ENCODE measurements at regions not wholly inside any gene's neighbourhood (a gene's known extent, or its start where the extent isn't known, plus 50 kb on each side); places are given as distances from the start of the nearest gene placed in this dataset.

DNA sequence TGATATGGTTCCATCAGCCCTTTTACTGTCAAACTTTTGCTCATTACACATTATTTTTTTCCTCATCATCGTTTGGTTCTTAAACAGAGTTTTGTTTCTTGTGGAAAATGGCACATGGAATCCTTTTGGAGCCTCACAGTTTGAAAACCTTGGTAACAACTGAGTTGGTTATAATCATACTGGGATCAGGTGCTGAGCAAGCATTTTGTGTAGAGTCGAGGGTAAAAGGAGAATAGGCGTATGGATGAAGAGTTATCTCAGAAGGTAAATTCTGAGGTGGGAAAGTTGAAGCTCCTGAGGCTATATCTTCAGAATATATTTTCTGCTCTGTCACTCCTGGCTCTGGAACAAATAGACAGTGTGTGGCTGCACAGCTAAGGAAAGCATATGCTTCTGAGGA, 274.0 kb upstream of the DSEL start:
- no peaks in the 10 kb centered on the region for H4K20me1 ChIP-seq (ENCODE audit: insufficient read depth)
- no peak overlapping the region for H2AFZ ChIP-seq (ENCODE audit: low read depth)
- no peak overlapping the region for H3K9ac ChIP-seq
- H3K36me3 ChIP-seq (ENCODE audit: insufficient read depth): no peaks in the 10 kb centered on the region
- H3K4me2 ChIP-seq: no peak overlapping the region
- H3K4me1 ChIP-seq (ENCODE audit: low read depth, poor library complexity, severe bottlenecking): no peaks in the 10 kb centered on the region
- H3K27ac ChIP-seq: no peak overlapping the region
- no peaks in the 10 kb centered on the region for H3K79me2 ChIP-seq (ENCODE audit: insufficient read depth, low read depth)
- no peak overlapping the region for H3K4me3 ChIP-seq (IDR thresholded peaks at IDR 0.05; ENCODE audit: insufficient read depth, low read depth, low read length)
- TF ChIP-seq, protein P1, sequence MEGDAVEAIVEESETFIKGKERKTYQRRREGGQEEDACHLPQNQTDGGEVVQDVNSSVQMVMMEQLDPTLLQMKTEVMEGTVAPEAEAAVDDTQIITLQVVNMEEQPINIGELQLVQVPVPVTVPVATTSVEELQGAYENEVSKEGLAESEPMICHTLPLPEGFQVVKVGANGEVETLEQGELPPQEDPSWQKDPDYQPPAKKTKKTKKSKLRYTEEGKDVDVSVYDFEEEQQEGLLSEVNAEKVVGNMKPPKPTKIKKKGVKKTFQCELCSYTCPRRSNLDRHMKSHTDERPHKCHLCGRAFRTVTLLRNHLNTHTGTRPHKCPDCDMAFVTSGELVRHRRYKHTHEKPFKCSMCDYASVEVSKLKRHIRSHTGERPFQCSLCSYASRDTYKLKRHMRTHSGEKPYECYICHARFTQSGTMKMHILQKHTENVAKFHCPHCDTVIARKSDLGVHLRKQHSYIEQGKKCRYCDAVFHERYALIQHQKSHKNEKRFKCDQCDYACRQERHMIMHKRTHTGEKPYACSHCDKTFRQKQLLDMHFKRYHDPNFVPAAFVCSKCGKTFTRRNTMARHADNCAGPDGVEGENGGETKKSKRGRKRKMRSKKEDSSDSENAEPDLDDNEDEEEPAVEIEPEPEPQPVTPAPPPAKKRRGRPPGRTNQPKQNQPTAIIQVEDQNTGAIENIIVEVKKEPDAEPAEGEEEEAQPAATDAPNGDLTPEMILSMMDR (conservative IDR thresholded peaks at IDR 0.05; ENCODE audit: low read depth, low read length): no peak
- no peaks in the 10 kb centered on the region for H3K27me3 ChIP-seq (ENCODE audit: insufficient read depth, low read depth)

DNA sequence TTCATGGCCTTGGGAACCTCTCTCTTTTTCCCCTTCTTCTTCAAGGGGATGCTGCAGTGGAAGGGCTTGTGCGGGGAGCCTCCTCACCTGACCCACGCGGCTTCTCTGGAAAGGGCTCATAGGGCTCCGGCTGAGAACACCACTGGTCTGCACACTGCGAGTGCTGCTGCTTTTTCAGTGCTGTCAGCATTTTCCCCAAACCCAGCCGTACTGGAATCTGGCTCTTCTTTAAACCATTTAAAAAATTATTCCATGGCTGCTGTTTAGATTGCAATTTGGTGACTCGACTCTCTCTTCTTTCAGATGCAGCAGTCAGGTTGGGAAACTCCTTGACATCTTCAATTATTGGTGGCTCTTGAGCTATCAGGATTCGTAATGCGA, 272.6 kb upstream of the DSEL start:
- Histone ChIP-seq H4K20me1 (ENCODE audit: insufficient read depth) (no peaks in the 10 kb centered on the region), H3K27ac (no peak overlapping the region), H3K27me3 (ENCODE audit: insufficient read depth, low read depth) (no peaks in the 10 kb centered on the region), H3K4me2 (no peak overlapping the region), H3K36me3 (ENCODE audit: insufficient read depth) (no peaks in the 10 kb centered on the region), H3K4me3 (IDR thresholded peaks at IDR 0.05; ENCODE audit: insufficient read depth, low read depth, low read length) (no peak overlapping the region), H3K4me1 (ENCODE audit: low read depth, poor library complexity, severe bottlenecking) (no peaks in the 10 kb centered on the region), H3K9ac (no peak overlapping the region), H2AFZ (ENCODE audit: low read depth) (no peak overlapping the region), H3K79me2 (ENCODE audit: insufficient read depth, low read depth) (no peaks in the 10 kb centered on the region)
- TF ChIP-seq, protein P1 (conservative IDR thresholded peaks at IDR 0.05; ENCODE audit: low read depth, low read length): no peak

DNA sequence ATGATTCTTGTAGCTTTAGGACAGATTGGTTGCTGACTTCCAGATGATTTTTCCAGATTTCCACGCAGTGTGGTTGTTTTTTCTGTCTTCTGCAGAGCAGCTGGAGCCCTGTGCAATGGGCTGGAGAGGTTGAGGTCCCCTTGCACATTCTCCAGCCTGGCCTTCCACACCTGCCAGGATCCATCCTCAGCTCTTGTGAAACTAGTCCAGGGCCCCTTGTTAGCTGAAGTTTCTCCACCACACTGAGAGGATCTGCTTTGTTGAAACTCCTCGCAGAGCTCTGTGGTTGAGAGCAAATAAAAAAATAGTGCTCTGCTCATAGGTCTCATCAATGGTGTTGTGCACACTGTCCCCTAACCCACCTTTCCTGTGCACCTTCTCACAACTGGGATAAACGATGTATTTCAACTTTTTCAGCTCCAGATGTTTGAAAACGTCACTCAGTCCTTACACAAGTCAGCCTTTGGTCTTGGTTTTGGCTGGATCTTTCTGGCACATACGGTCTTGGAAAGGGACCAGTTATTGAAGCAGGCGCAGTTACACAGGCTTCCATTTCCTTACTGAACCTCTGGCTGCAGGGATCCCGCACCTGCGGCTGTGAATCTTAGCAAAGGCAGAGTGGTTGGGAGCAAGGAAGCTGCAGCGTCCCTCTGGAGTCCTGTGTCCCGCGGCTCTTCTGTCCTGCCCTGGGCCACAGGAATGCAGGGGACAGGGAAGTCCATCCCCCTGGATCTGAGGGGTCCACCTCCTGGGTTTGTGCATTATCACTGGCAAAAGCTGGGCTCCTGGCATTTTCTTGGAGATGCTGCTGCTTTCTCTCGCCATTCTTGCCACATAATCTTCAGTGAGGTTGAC, 272.0 kb upstream of the DSEL start:
- Histone ChIP-seq H3K27me3 (ENCODE audit: insufficient read depth, low read depth) (no peaks in the 10 kb centered on the region), H3K9ac (no peak overlapping the region), H3K79me2 (ENCODE audit: insufficient read depth, low read depth) (no peaks in the 10 kb centered on the region), H3K4me3 (IDR thresholded peaks at IDR 0.05; ENCODE audit: insufficient read depth, low read depth, low read length) (no peak overlapping the region), H3K27ac (no peak overlapping the region), H4K20me1 (ENCODE audit: insufficient read depth) (no peaks in the 10 kb centered on the region), H3K4me2 (no peak overlapping the region), H2AFZ (ENCODE audit: low read depth) (no peak overlapping the region), H3K36me3 (ENCODE audit: insufficient read depth) (no peaks in the 10 kb centered on the region), H3K4me1 (ENCODE audit: low read depth, poor library complexity, severe bottlenecking) (peaks cover 2% of the 10 kb centered on the region)
- TF ChIP-seq, protein P1 (conservative IDR thresholded peaks at IDR 0.05; ENCODE audit: low read depth, low read length): no peak

- Histone ChIP-seq H2AFZ (ENCODE audit: low read depth) (no peak overlapping the region), H3K79me2 (ENCODE audit: insufficient read depth, low read depth) (no peaks in the 10 kb centered on the region), H3K4me3 (IDR thresholded peaks at IDR 0.05; ENCODE audit: insufficient read depth, low read depth, low read length) (no peak overlapping the region), H3K9ac (no peak overlapping the region), H3K4me1 (ENCODE audit: low read depth, poor library complexity, severe bottlenecking) (peaks cover 5% of the 10 kb centered on the region), H3K4me2 (no peak overlapping the region), H4K20me1 (ENCODE audit: insufficient read depth) (no peaks in the 10 kb centered on the region), H3K27ac (no peak overlapping the region), H3K27me3 (ENCODE audit: insufficient read depth, low read depth) (no peaks in the 10 kb centered on the region), H3K36me3 (ENCODE audit: insufficient read depth) (no peaks in the 10 kb centered on the region)
- TF ChIP-seq, protein P1 (conservative IDR thresholded peaks at IDR 0.05; ENCODE audit: low read depth, low read length): no peak
Measured at GRCh38 chr18:67783196-67783946, 266.9 kb upstream of the DSEL start.

Data from KMS-11 (cell line).